Retinal pigment epithelial cell (primary cell): ENCODE measurements at regions not wholly inside any gene's neighbourhood (a gene's known extent, or its start where the extent isn't known, plus 50 kb on each side); places are given as distances from the start of the nearest gene placed in this dataset.

ENCODE experiments used
- DNase-seq: peaks from one replicate; pipeline ENCODE4 v3.0.0-alpha.2; 2010; ENCODE audit warnings: low read depth
- H3K4me3 ChIP-seq: 2 replicates; pipeline ENCODE4 v1.5.1; 2011; ENCODE audit warnings: mild to moderate bottlenecking, low read length, control low read depth, moderate library complexity
- TF ChIP-seq, protein P1 (sequence below): conservative IDR thresholded peaks from 2 replicates; pipeline ENCODE4 v1.5.1; 2011; ENCODE audit warnings: low read depth, low read length, control low read depth, inconsistent platforms

- DNase-seq: no peak
- TF ChIP-seq, protein P1, sequence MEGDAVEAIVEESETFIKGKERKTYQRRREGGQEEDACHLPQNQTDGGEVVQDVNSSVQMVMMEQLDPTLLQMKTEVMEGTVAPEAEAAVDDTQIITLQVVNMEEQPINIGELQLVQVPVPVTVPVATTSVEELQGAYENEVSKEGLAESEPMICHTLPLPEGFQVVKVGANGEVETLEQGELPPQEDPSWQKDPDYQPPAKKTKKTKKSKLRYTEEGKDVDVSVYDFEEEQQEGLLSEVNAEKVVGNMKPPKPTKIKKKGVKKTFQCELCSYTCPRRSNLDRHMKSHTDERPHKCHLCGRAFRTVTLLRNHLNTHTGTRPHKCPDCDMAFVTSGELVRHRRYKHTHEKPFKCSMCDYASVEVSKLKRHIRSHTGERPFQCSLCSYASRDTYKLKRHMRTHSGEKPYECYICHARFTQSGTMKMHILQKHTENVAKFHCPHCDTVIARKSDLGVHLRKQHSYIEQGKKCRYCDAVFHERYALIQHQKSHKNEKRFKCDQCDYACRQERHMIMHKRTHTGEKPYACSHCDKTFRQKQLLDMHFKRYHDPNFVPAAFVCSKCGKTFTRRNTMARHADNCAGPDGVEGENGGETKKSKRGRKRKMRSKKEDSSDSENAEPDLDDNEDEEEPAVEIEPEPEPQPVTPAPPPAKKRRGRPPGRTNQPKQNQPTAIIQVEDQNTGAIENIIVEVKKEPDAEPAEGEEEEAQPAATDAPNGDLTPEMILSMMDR: no peak
- H3K4me3 ChIP-seq: no peak overlapping the region
Measured at GRCh38 chr11:98965358-98965757, 55.4 kb upstream of the CNTN5 start.

DNA sequence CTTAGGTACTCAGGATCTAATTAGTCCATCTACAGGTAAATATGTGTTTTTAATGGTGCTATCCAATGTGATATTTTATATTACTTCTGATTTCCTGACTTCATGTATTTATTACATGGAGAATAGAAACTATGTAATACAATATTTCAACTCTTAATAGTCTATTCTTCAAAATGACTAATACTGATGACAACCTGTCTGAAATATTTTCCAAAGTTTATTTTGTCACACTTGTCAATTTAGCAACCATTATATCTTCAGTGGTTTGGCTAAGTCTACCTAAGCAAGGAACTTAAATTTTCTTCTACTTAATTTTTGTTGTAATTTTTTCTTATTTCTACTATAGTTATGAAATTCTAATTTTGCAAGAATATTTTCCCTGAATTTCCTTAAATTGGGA is 55.0 kb upstream of the CNTN5 start:
- no peak for DNase-seq
- TF ChIP-seq, protein P1: no peak
- no peak overlapping the region for H3K4me3 ChIP-seq

GRCh38 chr11:98967005-98967404 is 53.7 kb upstream of the CNTN5 start:
- H3K4me3 ChIP-seq: no peak overlapping the region
- no peak for DNase-seq
- TF ChIP-seq, protein P1: no peak
